Loucy (cell line): ENCODE measurements at regions not wholly inside any gene's neighbourhood (a gene's known extent, or its start where the extent isn't known, plus 50 kb on each side); places are given as distances from the start of the nearest gene placed in this dataset.

Experiments used
- H2AFZ ChIP-seq: fragments of 200-600 bp; sonication (generic); 2 replicates; pipeline ENCODE4 v1.6.0; 2016; ENCODE audit warnings: antibody characterized with exemption, mild to moderate bottlenecking, low read length, moderate library complexity
- H3F3A ChIP-seq: fragments of 200-600 bp; 2 replicates; pipeline ENCODE4 v1.6.0; 2016; ENCODE audit warnings: antibody characterized with exemption, low read depth, mild to moderate bottlenecking
- H3K27me3 ChIP-seq: fragments of 200-600 bp; sonication (generic); 2 replicates; pipeline ENCODE4 v1.6.1; 2014; ENCODE audit warnings: low read length, mild to moderate bottlenecking; ENCODE audit not compliant: insufficient read depth, poor library complexity, severe bottlenecking
- H3K36me3 ChIP-seq: fragments of 200-600 bp; sonication (generic); 2 replicates; pipeline ENCODE4 v1.6.1; 2016; ENCODE audit warnings: low read length; ENCODE audit not compliant: insufficient read depth
- H3K4me1 ChIP-seq: fragments of 200-600 bp; sonication (generic); 2 replicates; pipeline ENCODE4 v1.5.1; 2014; ENCODE audit warnings: low read length, mild to moderate bottlenecking; ENCODE audit not compliant: insufficient read depth, poor library complexity, severe bottlenecking
- H3K4me2 ChIP-seq: fragments of 200-600 bp; sonication (generic); 2 replicates; pipeline ENCODE4 v1.6.0; 2014; ENCODE audit warnings: antibody characterized with exemption, low read length, low read depth, mild to moderate bottlenecking; ENCODE audit not compliant: poor library complexity, severe bottlenecking
- H3K4me3 ChIP-seq: fragments of 200-600 bp; sonication (generic); 2 replicates; pipeline ENCODE4 v1.5.1; 2014; ENCODE audit warnings: low read length, mild to moderate bottlenecking, mixed read lengths; ENCODE audit not compliant: poor library complexity, severe bottlenecking
- H3K79me2 ChIP-seq: fragments of 200-600 bp; sonication (generic); 2 replicates; pipeline ENCODE4 v1.6.1; 2014; ENCODE audit warnings: low read length; ENCODE audit not compliant: insufficient read depth
- H3K9ac ChIP-seq: fragments of 200-600 bp; sonication (generic); 2 replicates; pipeline ENCODE4 v1.6.0; 2014; ENCODE audit warnings: mild to moderate bottlenecking, low read depth, low read length, moderate library complexity; ENCODE audit not compliant: poor library complexity, severe bottlenecking
- H3K9me2 ChIP-seq: fragments of 200-600 bp; sonication (generic); replicated peaks from 2 replicates; pipeline ENCODE4 v1.6.1; 2016; ENCODE audit warnings: low read depth, low read length, mixed read lengths
- H3K9me3 ChIP-seq: fragments of 200-600 bp; sonication (generic); 2 replicates; pipeline ENCODE4 v1.6.1; 2014; ENCODE audit warnings: mild to moderate bottlenecking, antibody characterized with exemption, low read length, low read depth; ENCODE audit not compliant: insufficient read depth
- H4K20me1 ChIP-seq: fragments of 200-600 bp; sonication (generic); 2 replicates; pipeline ENCODE4 v1.6.0; 2014; ENCODE audit warnings: antibody characterized with exemption, low read length, mild to moderate bottlenecking; ENCODE audit not compliant: insufficient read depth, poor library complexity, severe bottlenecking
- CTCF ChIP-seq: fragments of 200-600 bp; sonication (generic); conservative IDR thresholded peaks from 2 replicates; pipeline ENCODE4 v1.5.1; 2014; ENCODE audit warnings: mild to moderate bottlenecking, antibody characterized with exemption, low read length
- EZH2phosphoT487 ChIP-seq: fragments of 200-600 bp; IDR thresholded peaks from 2 replicates; pipeline ENCODE4 v1.6.1; 2018; ENCODE audit warnings: antibody characterized with exemption, mild to moderate bottlenecking, moderate library complexity, borderline replicate concordance

GRCh38 chr1:189644970-189645369 lies 832.7 kb downstream of the BRINP3 start:
- Histone ChIP-seq H3F3A (no peaks in the 10 kb centered on the region), H3K36me3 (no peaks in the 10 kb centered on the region), H3K9me2 (no peaks in the 10 kb centered on the region), H3K4me1 (no peaks in the 10 kb centered on the region), H3K4me2 (no peak overlapping the region), H3K79me2 (no peaks in the 10 kb centered on the region), H3K4me3 (no peak overlapping the region), H2AFZ (no peak overlapping the region), H3K9ac (no peak overlapping the region), H4K20me1 (no peaks in the 10 kb centered on the region), H3K9me3 (no peaks in the 10 kb centered on the region), H3K27me3 (no peaks in the 10 kb centered on the region)
- TF ChIP-seq CTCF = no peak
- no peak for TF ChIP-seq EZH2phosphoT487

DNA sequence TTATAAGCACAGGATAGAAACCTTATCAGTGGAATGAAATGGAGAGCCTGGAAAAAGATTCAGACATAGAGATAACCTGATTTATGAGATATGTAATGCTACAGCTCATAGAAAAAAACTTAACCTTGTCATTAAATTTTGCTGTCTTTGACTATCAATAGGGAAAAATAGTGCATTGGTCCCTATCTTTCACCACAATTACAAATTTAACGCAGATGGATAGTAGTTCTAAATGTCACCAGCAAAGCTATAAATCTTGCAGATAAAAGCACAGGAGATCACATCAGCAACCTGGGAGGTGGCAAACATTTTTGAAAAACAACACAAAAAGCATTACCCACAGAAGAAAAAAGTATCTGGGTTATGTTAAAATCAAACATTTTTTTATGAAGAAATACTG lies 831.6 kb downstream of the BRINP3 start:
- Histone ChIP-seq H3K79me2 (no peaks in the 10 kb centered on the region), H3K4me1 (no peaks in the 10 kb centered on the region), H3K9me2 (no peaks in the 10 kb centered on the region), H3K4me3 (no peak overlapping the region), H3K9me3 (no peaks in the 10 kb centered on the region), H3F3A (no peaks in the 10 kb centered on the region), H3K27me3 (no peaks in the 10 kb centered on the region), H3K9ac (no peak overlapping the region), H3K4me2 (no peak overlapping the region), H4K20me1 (no peaks in the 10 kb centered on the region), H3K36me3 (no peaks in the 10 kb centered on the region), H2AFZ (no peak overlapping the region)
- TF ChIP-seq CTCF (no peak), EZH2phosphoT487 (no peak)

- no peaks in the 10 kb centered on the region for H3K27me3 ChIP-seq
- H3K9me3 ChIP-seq = no peaks in the 10 kb centered on the region
- no peaks in the 10 kb centered on the region for H3F3A ChIP-seq
- no peaks in the 10 kb centered on the region for H4K20me1 ChIP-seq
- H3K9me2 ChIP-seq = no peaks in the 10 kb centered on the region
- TF ChIP-seq CTCF (no peak), EZH2phosphoT487 (no peak)
- H3K4me3 ChIP-seq = no peak overlapping the region
- no peak overlapping the region for H3K9ac ChIP-seq
- no peaks in the 10 kb centered on the region for H3K4me1 ChIP-seq
- H3K36me3 ChIP-seq = no peaks in the 10 kb centered on the region
- H3K4me2 ChIP-seq = no peak overlapping the region
- no peaks in the 10 kb centered on the region for H3K79me2 ChIP-seq
- H2AFZ ChIP-seq = no peak overlapping the region
These were observed 822.8 kb downstream of the BRINP3 start for GRCh38 chr1:189654906-189655305.
